K562 (cell line): ENCODE measurements at regions not wholly inside any gene's neighbourhood (a gene's known extent, or its start where the extent isn't known, plus 50 kb on each side); places are given as distances from the start of the nearest gene placed in this dataset.

Experiments used
- ATAC-seq: fragments of 200-7000 bp; cut with Tn5 transposase; 3 replicates; pipeline ENCODE4 v1.9.1; 2020; ENCODE audit warnings: moderate library complexity
- BruUV-seq: library from RNA; stranded (reverse); fragments of 400-500 nt; replicated peaks from 2 replicates; lab custom pipeline; 2021; lab: Mats Ljungman, UMichigan
- CTCF ChIA-PET: fragments of 300-600 bp; formaldehyde crosslinking; extraction: SDS; loops from one replicate; lab custom pipeline; 2021; ENCODE audit warnings: low intra/inter-chr PET ratio; lab: Yijun Ruan, JAX
- POLR2A ChIA-PET: fragments of 300-600, 350-650 bp; sonication (Branson Sonifier 250); formaldehyde crosslinking; extraction: SDS; loops from one replicate; lab custom pipeline; 2021; ENCODE audit warnings: antibody characterized with exemption, inconsistent platforms; lab: Yijun Ruan, JAX
- DNase-seq, 4 experiments: peaks; one replicate each; pipeline versions ENCODE4 v3.0.0 to v3.0.0-alpha.2; 2011 to 2018; ENCODE audit warnings: low spot score in 3 of 4, mixed read lengths in 3 of 4; ENCODE audit errors: extremely low read depth in 1 of 4
- FAIRE-seq: peaks from 2 replicates; lab custom pipeline; 2011; peaks lifted over from hg19 to GRCh38; lab: Jason Lieb, UNC
- H2AFZ ChIP-seq: 2 replicates; pipeline ENCODE4 v1.6.0; 2011; ENCODE audit warnings: low read depth, low read length, control low read depth, inconsistent platforms
- H3K27ac ChIP-seq: fragments of 200-600 bp; 3 replicates; pipeline ENCODE4 v1.8.0; 2011; ENCODE audit warnings: low read depth, mild to moderate bottlenecking, control low read depth, inconsistent platforms, low read length, moderate library complexity, mixed read lengths; ENCODE audit errors: extremely low read depth
- H3K27me3 ChIP-seq, 2 experiments: fragments of 300-600 bp in 1 of 2; 2 replicates in 1 of 2; 3 replicates in 1 of 2; pipeline versions ENCODE4 v1.6.0 to v1.8.0; 2011; ENCODE audit warnings: inconsistent platforms in 2 of 2, low read length in 2 of 2, mild to moderate bottlenecking in 1 of 2, mixed read lengths in 1 of 2, moderate library complexity in 1 of 2; ENCODE audit not compliant: control insufficient read depth in 2 of 2, insufficient read depth in 2 of 2
- H3K36me3 ChIP-seq: fragments of 300-600 bp; 3 replicates; pipeline ENCODE4 v1.8.0; 2011; ENCODE audit warnings: mild to moderate bottlenecking, low read length, inconsistent platforms; ENCODE audit not compliant: control insufficient read depth, insufficient read depth
- H3K4me1 ChIP-seq, 2 experiments: fragments of 200-600 bp in 1 of 2; replicated peaks in 1 of 2; 2 replicates in 1 of 2; 3 replicates in 1 of 2; pipeline versions ENCODE4 v1.5.1 to v1.8.0; 2011; ENCODE audit warnings: inconsistent platforms in 2 of 2, low read length in 2 of 2, mild to moderate bottlenecking in 1 of 2, mixed read lengths in 1 of 2, moderate library complexity in 1 of 2; ENCODE audit not compliant: control insufficient read depth in 2 of 2, insufficient read depth in 2 of 2
- H3K4me2 ChIP-seq: 2 replicates; pipeline ENCODE4 v1.6.1; 2011; ENCODE audit warnings: low read length, control low read depth, inconsistent platforms, mixed read lengths; ENCODE audit not compliant: insufficient read depth
- H3K4me3 ChIP-seq: fragments of 200-600 bp; sonication (generic), shearing (Covaris generic); 2 replicates; pipeline ENCODE4 v1.5.1; 2016; ENCODE audit warnings: control low read depth, inconsistent platforms
- H3K79me2 ChIP-seq: fragments of 200-600 bp; 3 replicates; pipeline ENCODE4 v1.8.0; 2011; ENCODE audit warnings: low read length, inconsistent platforms; ENCODE audit not compliant: control insufficient read depth, insufficient read depth
- H3K9ac ChIP-seq, 2 experiments: 2 replicates each; pipeline versions ENCODE4 v1.6.0 to v1.6.1; 2011; ENCODE audit warnings: low read depth in 2 of 2, low read length in 2 of 2, control low read depth in 1 of 2, inconsistent platforms in 1 of 2, mild to moderate bottlenecking in 1 of 2, mixed read lengths in 1 of 2; ENCODE audit not compliant: insufficient read depth in 1 of 2
- H3K9me1 ChIP-seq: one replicate; pipeline ENCODE4 v1.6.0; 2011; ENCODE audit warnings: inconsistent platforms, mild to moderate bottlenecking, low read length, moderate library complexity; ENCODE audit not compliant: control insufficient read depth, insufficient read depth
- H3K9me3 ChIP-seq: replicated peaks from 2 replicates; pipeline ENCODE4 v1.5.1; 2011; ENCODE audit warnings: low read depth, low read length, inconsistent platforms; ENCODE audit not compliant: control insufficient read depth, insufficient read depth
- H4K20me1 ChIP-seq: replicated peaks from 2 replicates; pipeline ENCODE4 v1.6.1; 2011; ENCODE audit warnings: low read length, inconsistent platforms, mixed read lengths; ENCODE audit not compliant: control insufficient read depth, insufficient read depth
- CHD7 ChIP-seq: fragments of 200-600 bp; sonication (generic); IDR thresholded peaks from one replicate; pipeline ENCODE4 v1.6.1; 2012; ENCODE audit warnings: mild to moderate bottlenecking, low read depth, low read length, inconsistent platforms
- HDGF ChIP-seq: fragments of 450-650 bp; IDR thresholded peaks from 2 replicates; pipeline ENCODE4 v1.6.1; 2016
- HNRNPK ChIP-seq: fragments of 200-400 bp; formaldehyde crosslinking; IDR thresholded peaks from one replicate; pipeline ENCODE4 v1.6.1; 2018; ENCODE audit warnings: mild to moderate bottlenecking, low read depth, low read length; ENCODE audit not compliant: poor library complexity, severe bottlenecking
- HSF4 ChIP-seq: fragments of 250-450 bp; sonication (Bioruptor Pico); IDR thresholded peaks from 2 replicates; pipeline ENCODE4 v2.1.2; 2022; ENCODE audit warnings: mild to moderate bottlenecking, moderate library complexity, borderline replicate concordance
- MCM2 ChIP-seq: fragments of 450-650 bp; IDR thresholded peaks from 2 replicates; pipeline ENCODE4 v1.6.1; 2017; ENCODE audit warnings: low read depth, mild to moderate bottlenecking
- MCM7 ChIP-seq, 2 experiments: fragments of 450-650 bp; IDR thresholded peaks; 2 replicates each; pipeline ENCODE4 v1.6.1; 2016 to 2018
- NFIC ChIP-seq: fragments of 450-650 bp; IDR thresholded peaks from 2 replicates; pipeline ENCODE4 v1.6.1; 2017; ENCODE audit warnings: mild to moderate bottlenecking, inconsistent platforms
- POU5F1 ChIP-seq: fragments of 150-350 bp; IDR thresholded peaks from 2 replicates; pipeline ENCODE4 v1.6.1; 2014; ENCODE audit warnings: borderline replicate concordance, low read length, low read depth, mild to moderate bottlenecking; ENCODE audit not compliant: partially characterized antibody
- SIN3A ChIP-seq, 2 experiments: fragments of 150-350 bp in 1 of 2; IDR thresholded peaks; 2 replicates each; pipeline ENCODE4 v1.6.1; 2011 to 2016; ENCODE audit warnings: borderline replicate concordance in 2 of 2, low read depth in 2 of 2, low read length in 2 of 2, mild to moderate bottlenecking in 2 of 2, moderate library complexity in 2 of 2; ENCODE audit not compliant: control insufficient read depth in 1 of 2
- ZNF644 ChIP-seq: fragments of 200-800 bp; sonication (Bioruptor generic); IDR thresholded peaks from 2 replicates; pipeline ENCODE4 v1.6.1; 2016; ENCODE audit warnings: low read depth, missing genetic modification characterization, missing compliant biosample characterization
- ZNF780A ChIP-seq: fragments of 250-450 bp; sonication (Bioruptor Pico); IDR thresholded peaks from 2 replicates; pipeline ENCODE4 v1.5.0; 2021; ENCODE audit warnings: mild to moderate bottlenecking
- WGBS: fragments of 100-300 bp; shearing (Covaris generic); methylation state at CpG from one replicate; pipeline ENCODE4 v1.1.6; 2016; ENCODE audit warnings: low coverage, mixed read lengths; ENCODE audit not compliant: insufficient coverage; ENCODE audit errors: missing lambda C conversion rate; 5-methylcytosine and 5-hydroxymethylcytosine counted together
- in situ Hi-C: fragments of 300-500 bp; cut with MboI; formaldehyde crosslinking; loops from 4 replicates; pipeline ENCODE4 v1.15.0; 2018; ENCODE audit warnings: inconsistent platforms, mixed read lengths
- intact Hi-C: fragments of 100-400 bp; cut with micrococcal nuclease; formaldehyde crosslinking; loops from 2 replicates; pipeline ENCODE4 v1.14.2; 2022

DNA sequence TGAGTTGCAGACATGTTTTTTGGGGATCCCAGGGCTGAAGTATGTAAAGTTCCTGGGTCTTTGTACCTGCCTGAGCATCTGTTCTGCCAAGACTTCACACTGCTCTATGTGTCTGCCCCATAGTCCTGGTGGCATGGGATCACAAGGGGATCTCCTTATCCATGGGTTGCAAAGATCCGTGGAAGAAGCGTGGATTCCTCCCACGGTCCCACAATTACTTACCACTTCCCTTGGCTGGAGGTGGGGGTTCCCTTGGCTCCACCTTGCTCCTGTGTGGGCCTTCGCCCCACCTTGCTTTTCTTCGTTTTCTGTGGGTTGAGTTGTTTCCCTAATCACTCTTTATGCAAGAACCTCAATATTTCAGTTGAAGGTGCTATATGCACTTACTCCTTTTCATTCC lies 157.4 kb upstream of the CHORDC1 start:
- H3K4me3 ChIP-seq: no peak overlapping the region
- no peak overlapping the region for H3K27ac ChIP-seq
- no peaks in the 10 kb centered on the region for H3K36me3 ChIP-seq
- H3K4me2 ChIP-seq: no peak overlapping the region
- no peak overlapping the region for H3K9ac ChIP-seq
- BruUV-seq: no TSS peak
- no peaks in the 10 kb centered on the region for H3K9me1 ChIP-seq
- no peaks in the 10 kb centered on the region for H3K79me2 ChIP-seq
- CTCF ChIA-PET: no interaction called here
- ATAC-seq: no peak
- intact Hi-C loops: no loop called here
- H4K20me1 ChIP-seq: no peaks in the 10 kb centered on the region
- WGBS: 2% methylated on average over 5 of the region's 5 CpGs
- DNase-seq: no peak
- FAIRE-seq: no peak
- POLR2A ChIA-PET: no interaction called here
- H3K4me1 ChIP-seq: no peaks in the 10 kb centered on the region
- no peak overlapping the region for H2AFZ ChIP-seq
- H3K9me3 ChIP-seq: peaks cover 1% of the 10 kb centered on the region; the same call in 1 of the 2 replicates
- in situ Hi-C loops: no loop called here
- H3K27me3 ChIP-seq: no peaks in the 10 kb centered on the region
- TF ChIP-seq HSF4 (no peak), CHD7 (no peak), MCM2 (no peak), ZNF780A (no peak), MCM7 (IDR thresholded peaks at IDR 0.05) (no peak), POU5F1 (no peak), SIN3A (IDR thresholded peaks at IDR 0.05; ENCODE audit: borderline replicate concordance in 2 of 2, control insufficient read depth in 1 of 2, low read depth in 2 of 2, low read length in 2 of 2) (no peak), NFIC (no peak), HDGF (no peak), HNRNPK (no peak), ZNF644 (no peak)
